ENCODE measurements at regions not wholly inside any gene's neighbourhood (a gene's known extent, or its start where the extent isn't known, plus 50 kb on each side); places are given as distances from the start of the nearest gene placed in this dataset.

DNA sequence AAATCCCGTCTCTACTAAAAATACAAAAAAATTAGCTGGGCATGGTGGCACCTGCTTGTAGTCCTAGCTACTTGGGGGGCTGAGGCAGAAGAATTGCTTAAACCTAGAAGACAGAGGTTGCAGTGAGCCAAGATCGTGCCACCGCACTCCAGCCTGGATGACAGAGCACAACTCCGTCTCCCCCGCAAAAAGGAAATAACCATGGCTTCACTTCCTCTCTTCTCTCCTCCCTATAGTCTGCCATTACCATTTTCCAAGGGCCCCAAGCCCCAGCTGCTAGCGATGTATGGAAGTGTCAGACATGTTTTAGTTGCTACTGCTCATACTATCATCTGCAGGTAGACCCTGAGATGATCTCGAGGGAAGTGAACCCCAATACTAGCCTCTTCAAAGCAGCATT, 177.3 kb upstream of the FAM9B start:
- Histone ChIP-seq H3K27me3 (ENCODE audit: low read length) (no peaks in the 10 kb centered on the region), H3K79me2 (ENCODE audit: low read length) (no peaks in the 10 kb centered on the region), H3K36me3 (ENCODE audit: insufficient read depth, low read length) (no peaks in the 10 kb centered on the region), H3K9me3 (ENCODE audit: low read length) (no peaks in the 10 kb centered on the region), H3K9ac (ENCODE audit: low read length) (no peak overlapping the region), H3K9me2 (replicated peaks; ENCODE audit: insufficient read depth, low read length) (no peaks in the 10 kb centered on the region), H3K4me1 (ENCODE audit: low read length) (no peaks in the 10 kb centered on the region), H3K27ac (ENCODE audit: low read length) (no peak overlapping the region), H3K4me3 (ENCODE audit: low read length) (no peak overlapping the region), H3K4me2 (ENCODE audit: low read depth, low read length, poor library complexity, severe bottlenecking) (no peak overlapping the region), H2AFZ (ENCODE audit: low read length) (no peak overlapping the region), H4K20me1 (ENCODE audit: insufficient read depth, low read depth, low read length) (no peaks in the 10 kb centered on the region)
- no peak for DNase-seq

DNA sequence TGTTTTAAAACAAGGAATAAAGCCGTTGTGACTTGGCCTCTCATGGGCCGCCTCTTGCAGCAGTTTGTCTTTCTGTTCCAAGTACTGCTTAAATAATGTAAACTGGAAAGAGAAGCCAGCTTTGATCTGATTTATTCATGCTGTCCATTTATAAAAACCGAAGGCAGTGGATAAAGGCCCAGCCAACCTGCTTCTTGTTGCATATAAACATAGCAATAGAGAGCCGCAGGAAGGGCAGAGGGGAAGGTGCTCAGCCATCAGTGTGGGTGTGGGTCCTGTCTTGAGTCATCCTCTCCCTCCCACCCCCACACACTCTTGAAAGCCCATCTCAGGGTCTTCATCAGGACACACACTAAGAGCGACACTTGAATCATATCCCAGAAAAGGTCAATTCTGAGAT, 187.9 kb upstream of the FAM9B start:
- Histone ChIP-seq H3K4me2 (ENCODE audit: low read depth, low read length, poor library complexity, severe bottlenecking) (no peak overlapping the region), H3K9me3 (ENCODE audit: low read length) (no peaks in the 10 kb centered on the region), H3K27me3 (ENCODE audit: low read length) (no peaks in the 10 kb centered on the region), H3K4me1 (ENCODE audit: low read length) (no peaks in the 10 kb centered on the region), H3K4me3 (ENCODE audit: low read length) (no peak overlapping the region), H3K79me2 (ENCODE audit: low read length) (no peaks in the 10 kb centered on the region), H3K9me2 (replicated peaks; ENCODE audit: insufficient read depth, low read length) (no peaks in the 10 kb centered on the region), H3K36me3 (ENCODE audit: insufficient read depth, low read length) (no peaks in the 10 kb centered on the region), H3K9ac (ENCODE audit: low read length) (no peak overlapping the region), H3K27ac (ENCODE audit: low read length) (no peak overlapping the region), H4K20me1 (ENCODE audit: insufficient read depth, low read depth, low read length) (no peaks in the 10 kb centered on the region), H2AFZ (ENCODE audit: low read length) (no peak overlapping the region)
- DNase-seq, result no peak

DNA sequence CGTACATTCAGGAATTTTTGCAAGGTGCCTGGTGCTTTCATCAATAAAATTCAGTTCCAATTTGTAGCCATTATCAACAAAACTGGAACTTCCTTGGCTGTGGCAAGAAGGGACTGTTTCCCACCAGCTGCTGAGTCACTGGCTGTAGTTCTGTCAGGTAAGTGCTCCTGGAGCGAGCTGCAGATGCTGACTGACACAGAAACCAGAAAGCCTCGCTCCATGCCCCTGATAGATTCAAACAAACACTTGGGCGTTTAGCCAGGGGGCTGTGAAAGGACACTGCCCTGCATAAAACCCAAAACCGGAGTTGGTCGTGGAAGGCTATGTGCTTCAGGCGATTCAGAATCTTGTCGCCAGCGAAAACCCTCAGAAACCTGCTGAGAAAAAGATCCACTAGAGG, 188.4 kb upstream of the FAM9B start:
- no peaks in the 10 kb centered on the region for H3K79me2 ChIP-seq (ENCODE audit: low read length)
- H4K20me1 ChIP-seq (ENCODE audit: insufficient read depth, low read depth, low read length), result no peaks in the 10 kb centered on the region
- H3K36me3 ChIP-seq (ENCODE audit: insufficient read depth, low read length), result no peaks in the 10 kb centered on the region
- H3K9me3 ChIP-seq (ENCODE audit: low read length), result no peaks in the 10 kb centered on the region
- no peak overlapping the region for H3K4me2 ChIP-seq (ENCODE audit: low read depth, low read length, poor library complexity, severe bottlenecking)
- no peaks in the 10 kb centered on the region for H3K27me3 ChIP-seq (ENCODE audit: low read length)
- H3K4me1 ChIP-seq (ENCODE audit: low read length), result no peaks in the 10 kb centered on the region
- H3K9me2 ChIP-seq (replicated peaks; ENCODE audit: insufficient read depth, low read length), result no peaks in the 10 kb centered on the region
- no peak overlapping the region for H3K4me3 ChIP-seq (ENCODE audit: low read length)
- H3K27ac ChIP-seq (ENCODE audit: low read length), result no peak overlapping the region
- no peak for DNase-seq
- H3K9ac ChIP-seq (ENCODE audit: low read length), result no peak overlapping the region
- H2AFZ ChIP-seq (ENCODE audit: low read length), result no peak overlapping the region

DNA sequence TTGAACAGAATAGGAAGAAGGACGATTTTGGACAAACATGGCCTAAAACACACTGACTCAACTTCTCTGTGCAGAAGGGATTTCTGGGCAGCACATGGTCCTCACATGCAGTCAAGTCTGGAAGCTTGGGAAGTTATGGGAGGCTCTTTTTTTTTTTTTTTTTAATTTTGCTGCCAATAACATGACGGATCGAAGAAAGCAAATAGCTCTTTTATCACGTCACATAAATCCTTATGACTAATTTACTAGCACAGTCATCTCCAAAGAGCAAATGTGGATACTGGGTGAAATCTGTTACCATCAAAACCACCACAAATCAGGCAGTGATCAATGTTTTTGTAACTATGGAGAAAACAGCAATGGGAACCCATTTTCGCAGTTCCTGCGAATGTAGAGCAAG, 193.3 kb upstream of the FAM9B start:
- Histone ChIP-seq H3K4me1 (ENCODE audit: low read length) (no peaks in the 10 kb centered on the region), H3K9me3 (ENCODE audit: low read length) (no peaks in the 10 kb centered on the region), H3K27me3 (ENCODE audit: low read length) (no peaks in the 10 kb centered on the region), H3K4me2 (ENCODE audit: low read depth, low read length, poor library complexity, severe bottlenecking) (no peak overlapping the region), H3K27ac (ENCODE audit: low read length) (no peak overlapping the region), H3K36me3 (ENCODE audit: insufficient read depth, low read length) (no peaks in the 10 kb centered on the region), H3K79me2 (ENCODE audit: low read length) (no peaks in the 10 kb centered on the region), H3K9ac (ENCODE audit: low read length) (no peak overlapping the region), H4K20me1 (ENCODE audit: insufficient read depth, low read depth, low read length) (no peaks in the 10 kb centered on the region), H3K9me2 (replicated peaks; ENCODE audit: insufficient read depth, low read length) (no peaks in the 10 kb centered on the region), H2AFZ (ENCODE audit: low read length) (no peak overlapping the region), H3K4me3 (ENCODE audit: low read length) (no peak overlapping the region)
- no peak for DNase-seq

DNA sequence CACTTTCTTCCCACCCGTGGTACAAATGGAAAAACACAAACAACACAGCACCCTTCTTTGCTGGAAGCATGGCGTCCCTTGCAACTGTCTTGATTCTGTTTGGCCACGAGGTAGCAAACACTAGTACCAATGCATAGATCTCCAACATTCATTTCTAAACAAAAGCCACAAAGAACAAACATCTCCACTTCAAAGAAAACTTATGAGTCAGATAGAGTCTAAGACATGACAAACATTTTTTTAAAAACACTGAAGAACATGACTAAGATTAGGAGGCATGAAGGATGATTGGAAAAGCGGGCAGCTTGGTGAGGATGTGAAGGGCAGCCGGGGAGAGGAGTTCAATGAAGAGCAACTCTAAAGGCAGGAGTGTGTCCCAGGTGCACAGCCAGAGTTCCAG, 197.6 kb upstream of the FAM9B start:
- Histone ChIP-seq H3K9ac (ENCODE audit: low read length) (no peak overlapping the region), H2AFZ (ENCODE audit: low read length) (no peak overlapping the region), H3K4me2 (ENCODE audit: low read depth, low read length, poor library complexity, severe bottlenecking) (no peak overlapping the region), H3K27ac (ENCODE audit: low read length) (no peak overlapping the region), H3K9me2 (replicated peaks; ENCODE audit: insufficient read depth, low read length) (no peaks in the 10 kb centered on the region), H3K79me2 (ENCODE audit: low read length) (no peaks in the 10 kb centered on the region), H4K20me1 (ENCODE audit: insufficient read depth, low read depth, low read length) (no peaks in the 10 kb centered on the region), H3K27me3 (ENCODE audit: low read length) (no peaks in the 10 kb centered on the region), H3K36me3 (ENCODE audit: insufficient read depth, low read length) (no peaks in the 10 kb centered on the region), H3K4me1 (ENCODE audit: low read length) (no peaks in the 10 kb centered on the region), H3K4me3 (ENCODE audit: low read length) (no peak overlapping the region), H3K9me3 (ENCODE audit: low read length) (no peaks in the 10 kb centered on the region)
- DNase-seq, result no peak

DNA sequence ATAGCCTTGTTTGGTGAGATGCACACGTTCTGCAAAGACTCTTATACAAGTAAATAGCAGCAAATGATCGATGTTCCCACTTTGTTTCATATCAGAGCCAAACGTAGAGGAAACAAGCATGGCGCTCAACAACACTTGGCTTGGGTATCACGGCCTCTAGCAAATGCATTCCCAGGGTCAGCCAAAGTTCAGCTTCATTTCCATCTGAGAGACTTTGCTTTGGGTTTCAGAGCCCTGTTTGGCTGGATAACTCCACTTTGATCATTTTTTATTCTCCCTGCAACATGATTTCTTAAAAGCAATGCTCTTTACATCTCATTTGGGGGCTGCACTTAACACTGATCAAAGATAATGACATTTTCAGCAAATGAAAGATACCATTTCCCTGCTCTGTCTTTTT, 199.2 kb upstream of the FAM9B start:
- Histone ChIP-seq H3K4me1 (ENCODE audit: low read length) (no peaks in the 10 kb centered on the region), H3K36me3 (ENCODE audit: insufficient read depth, low read length) (no peaks in the 10 kb centered on the region), H3K4me2 (ENCODE audit: low read depth, low read length, poor library complexity, severe bottlenecking) (no peak overlapping the region), H3K27me3 (ENCODE audit: low read length) (no peaks in the 10 kb centered on the region), H3K9me3 (ENCODE audit: low read length) (no peaks in the 10 kb centered on the region), H3K4me3 (ENCODE audit: low read length) (no peak overlapping the region), H3K9ac (ENCODE audit: low read length) (no peak overlapping the region), H4K20me1 (ENCODE audit: insufficient read depth, low read depth, low read length) (no peaks in the 10 kb centered on the region), H3K27ac (ENCODE audit: low read length) (no peak overlapping the region), H2AFZ (ENCODE audit: low read length) (no peak overlapping the region), H3K79me2 (ENCODE audit: low read length) (no peaks in the 10 kb centered on the region), H3K9me2 (replicated peaks; ENCODE audit: insufficient read depth, low read length) (no peaks in the 10 kb centered on the region)
- DNase-seq, result no peak

DNA sequence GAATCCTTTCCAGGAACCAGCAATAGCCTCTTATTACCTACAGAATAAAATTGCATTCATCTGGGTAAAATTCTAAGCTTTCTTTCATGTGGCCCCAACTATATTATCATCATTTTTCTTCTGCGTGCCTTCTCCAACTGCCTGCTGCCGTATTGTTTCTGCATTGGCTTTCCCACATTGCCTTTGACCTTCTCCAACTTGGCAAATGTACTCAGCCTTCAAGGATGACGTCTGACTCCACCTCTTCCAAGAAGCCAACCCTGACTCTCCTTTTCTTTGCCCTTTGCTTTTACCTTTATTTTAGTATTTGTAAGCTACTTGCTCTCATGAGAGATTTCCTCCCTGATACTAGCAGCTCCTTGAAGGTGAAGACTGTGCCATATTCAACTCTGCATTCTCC, 200.4 kb upstream of the FAM9B start:
- Histone ChIP-seq H3K36me3 (ENCODE audit: insufficient read depth, low read length) (no peaks in the 10 kb centered on the region), H2AFZ (ENCODE audit: low read length) (no peak overlapping the region), H3K9me2 (replicated peaks; ENCODE audit: insufficient read depth, low read length) (no peaks in the 10 kb centered on the region), H3K4me3 (ENCODE audit: low read length) (no peak overlapping the region), H3K9me3 (ENCODE audit: low read length) (no peaks in the 10 kb centered on the region), H3K27ac (ENCODE audit: low read length) (no peak overlapping the region), H3K4me1 (ENCODE audit: low read length) (no peaks in the 10 kb centered on the region), H3K4me2 (ENCODE audit: low read depth, low read length, poor library complexity, severe bottlenecking) (no peak overlapping the region), H4K20me1 (ENCODE audit: insufficient read depth, low read depth, low read length) (no peaks in the 10 kb centered on the region), H3K9ac (ENCODE audit: low read length) (no peak overlapping the region), H3K79me2 (ENCODE audit: low read length) (no peaks in the 10 kb centered on the region), H3K27me3 (ENCODE audit: low read length) (no peaks in the 10 kb centered on the region)
- no peak for DNase-seq

DNA sequence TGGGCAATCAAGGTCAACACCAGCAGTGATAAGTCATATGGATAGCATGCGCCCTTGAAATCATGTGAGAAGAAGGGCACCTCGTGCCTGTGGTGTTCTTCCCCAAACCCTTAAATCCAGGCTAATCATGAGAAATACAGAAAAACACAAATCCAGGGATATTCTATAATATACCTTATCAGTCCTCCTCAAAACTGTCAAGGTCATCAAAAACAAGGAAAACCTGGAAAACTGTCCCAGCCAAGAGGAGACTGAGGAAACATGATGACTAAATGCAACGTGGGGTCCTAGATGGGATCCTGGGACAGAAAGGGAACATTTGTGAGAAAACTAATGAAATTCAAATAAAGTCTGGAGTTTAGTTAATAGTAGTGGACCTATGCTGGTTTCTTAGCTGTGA, 201.8 kb upstream of the FAM9B start:
- H3K9me2 ChIP-seq (replicated peaks; ENCODE audit: insufficient read depth, low read length), result no peaks in the 10 kb centered on the region
- no peak overlapping the region for H2AFZ ChIP-seq (ENCODE audit: low read length)
- H4K20me1 ChIP-seq (ENCODE audit: insufficient read depth, low read depth, low read length), result no peaks in the 10 kb centered on the region
- H3K4me1 ChIP-seq (ENCODE audit: low read length), result no peaks in the 10 kb centered on the region
- H3K79me2 ChIP-seq (ENCODE audit: low read length), result no peaks in the 10 kb centered on the region
- no peaks in the 10 kb centered on the region for H3K9me3 ChIP-seq (ENCODE audit: low read length)
- H3K27me3 ChIP-seq (ENCODE audit: low read length), result no peaks in the 10 kb centered on the region
- H3K9ac ChIP-seq (ENCODE audit: low read length), result no peak overlapping the region
- no peak overlapping the region for H3K4me3 ChIP-seq (ENCODE audit: low read length)
- no peak for DNase-seq
- no peak overlapping the region for H3K27ac ChIP-seq (ENCODE audit: low read length)
- no peaks in the 10 kb centered on the region for H3K36me3 ChIP-seq (ENCODE audit: insufficient read depth, low read length)
- H3K4me2 ChIP-seq (ENCODE audit: low read depth, low read length, poor library complexity, severe bottlenecking), result no peak overlapping the region

DNA sequence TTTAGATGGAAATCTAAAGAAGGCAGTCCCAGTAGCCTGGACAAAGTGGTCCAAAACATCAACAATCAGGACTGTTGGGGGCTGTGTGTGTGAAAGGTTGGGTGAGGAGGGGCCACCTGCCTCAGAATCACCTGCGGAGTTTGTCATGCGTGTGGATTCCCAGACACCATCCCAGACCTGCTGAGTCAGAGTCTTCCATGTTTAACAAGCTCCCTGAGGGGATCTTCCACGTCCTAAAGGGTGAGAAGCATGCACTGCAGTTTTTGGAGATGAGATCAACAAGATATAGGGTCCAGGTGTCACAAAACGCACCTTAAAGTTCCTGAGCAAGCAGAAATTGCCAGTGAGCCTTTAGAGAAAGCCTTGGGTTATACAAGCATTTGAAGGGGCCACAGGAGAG, 207.0 kb upstream of the FAM9B start:
- no peak overlapping the region for H2AFZ ChIP-seq (ENCODE audit: low read length)
- no peaks in the 10 kb centered on the region for H3K4me1 ChIP-seq (ENCODE audit: low read length)
- no peaks in the 10 kb centered on the region for H3K36me3 ChIP-seq (ENCODE audit: insufficient read depth, low read length)
- H3K4me3 ChIP-seq (ENCODE audit: low read length), result no peak overlapping the region
- no peak overlapping the region for H3K4me2 ChIP-seq (ENCODE audit: low read depth, low read length, poor library complexity, severe bottlenecking)
- no peaks in the 10 kb centered on the region for H3K9me2 ChIP-seq (replicated peaks; ENCODE audit: insufficient read depth, low read length)
- no peaks in the 10 kb centered on the region for H3K79me2 ChIP-seq (ENCODE audit: low read length)
- H3K27ac ChIP-seq (ENCODE audit: low read length), result no peak overlapping the region
- no peaks in the 10 kb centered on the region for H3K27me3 ChIP-seq (ENCODE audit: low read length)
- H3K9ac ChIP-seq (ENCODE audit: low read length), result no peak overlapping the region
- no peaks in the 10 kb centered on the region for H3K9me3 ChIP-seq (ENCODE audit: low read length)
- H4K20me1 ChIP-seq (ENCODE audit: insufficient read depth, low read depth, low read length), result no peaks in the 10 kb centered on the region
- DNase-seq, result no peak
